IMR-90 (cell line): ENCODE measurements at regions not wholly inside any gene's neighbourhood (a gene's known extent, or its start where the extent isn't known, plus 50 kb on each side); places are given as distances from the start of the nearest gene placed in this dataset.

Source experiments
- CHD1 ChIP-seq: IDR thresholded peaks from 2 replicates; pipeline ENCODE4 v1.6.1; 2012; ENCODE audit warnings: low read depth, low read length, improper control_type of control experiment
- MXI1 ChIP-seq: IDR thresholded peaks from 2 replicates; pipeline ENCODE4 v1.6.1; 2012; ENCODE audit warnings: low read depth, mild to moderate bottlenecking, low read length, moderate library complexity, borderline replicate concordance
- POLR2A ChIP-seq: IDR thresholded peaks from 2 replicates; pipeline ENCODE4 v1.6.1; 2012; ENCODE audit warnings: mild to moderate bottlenecking, low read depth, low read length
- RAD21 ChIP-seq: IDR thresholded peaks from 2 replicates; pipeline ENCODE4 v1.6.1; 2012; ENCODE audit warnings: low read length, improper control_type of control experiment
- SMC3 ChIP-seq: fragments of 150-350 bp; IDR thresholded peaks from 2 replicates; pipeline ENCODE4 v1.6.1; 2016; ENCODE audit warnings: low read depth, mild to moderate bottlenecking, antibody characterized with exemption, low read length, moderate library complexity
- TF ChIP-seq, protein P1 (sequence below): conservative IDR thresholded peaks from 2 replicates; pipeline ENCODE4 v1.5.1; 2012; ENCODE audit warnings: mild to moderate bottlenecking, low read depth, low read length, improper control_type of control experiment
- TF ChIP-seq, protein P2 (sequence below): fragments of 150-350 bp; IDR thresholded peaks from 2 replicates; pipeline ENCODE4 v1.6.1; 2017; ENCODE audit warnings: mild to moderate bottlenecking, antibody characterized with exemption, low read length, low read depth

DNA sequence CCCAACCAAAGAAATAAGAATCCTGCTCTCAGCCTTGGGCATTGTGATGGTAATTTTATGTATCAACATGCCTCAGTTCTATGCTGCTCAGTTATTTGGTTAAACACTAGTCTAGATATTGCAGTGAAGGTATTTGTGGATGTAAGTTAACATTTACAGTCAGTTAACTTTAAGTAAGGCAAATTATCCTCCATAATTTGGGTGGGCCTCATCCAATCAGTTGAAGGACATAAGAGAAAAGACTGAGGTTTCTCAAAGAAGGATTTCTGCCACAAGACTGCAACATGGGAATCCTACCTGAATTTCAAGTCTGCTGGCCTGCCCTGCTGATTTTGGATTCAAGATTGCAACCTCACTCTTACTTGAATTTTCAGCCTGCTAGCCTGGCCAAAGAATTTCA is 975.5 kb upstream of the ACVR2A start:
- TF ChIP-seq POLR2A = no peak
- TF ChIP-seq MXI1 = no peak
- TF ChIP-seq, protein P1, sequence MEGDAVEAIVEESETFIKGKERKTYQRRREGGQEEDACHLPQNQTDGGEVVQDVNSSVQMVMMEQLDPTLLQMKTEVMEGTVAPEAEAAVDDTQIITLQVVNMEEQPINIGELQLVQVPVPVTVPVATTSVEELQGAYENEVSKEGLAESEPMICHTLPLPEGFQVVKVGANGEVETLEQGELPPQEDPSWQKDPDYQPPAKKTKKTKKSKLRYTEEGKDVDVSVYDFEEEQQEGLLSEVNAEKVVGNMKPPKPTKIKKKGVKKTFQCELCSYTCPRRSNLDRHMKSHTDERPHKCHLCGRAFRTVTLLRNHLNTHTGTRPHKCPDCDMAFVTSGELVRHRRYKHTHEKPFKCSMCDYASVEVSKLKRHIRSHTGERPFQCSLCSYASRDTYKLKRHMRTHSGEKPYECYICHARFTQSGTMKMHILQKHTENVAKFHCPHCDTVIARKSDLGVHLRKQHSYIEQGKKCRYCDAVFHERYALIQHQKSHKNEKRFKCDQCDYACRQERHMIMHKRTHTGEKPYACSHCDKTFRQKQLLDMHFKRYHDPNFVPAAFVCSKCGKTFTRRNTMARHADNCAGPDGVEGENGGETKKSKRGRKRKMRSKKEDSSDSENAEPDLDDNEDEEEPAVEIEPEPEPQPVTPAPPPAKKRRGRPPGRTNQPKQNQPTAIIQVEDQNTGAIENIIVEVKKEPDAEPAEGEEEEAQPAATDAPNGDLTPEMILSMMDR = no peak
- TF ChIP-seq SMC3 = no peak
- no peak for TF ChIP-seq CHD1
- TF ChIP-seq RAD21 = no peak
- TF ChIP-seq, protein P2, sequence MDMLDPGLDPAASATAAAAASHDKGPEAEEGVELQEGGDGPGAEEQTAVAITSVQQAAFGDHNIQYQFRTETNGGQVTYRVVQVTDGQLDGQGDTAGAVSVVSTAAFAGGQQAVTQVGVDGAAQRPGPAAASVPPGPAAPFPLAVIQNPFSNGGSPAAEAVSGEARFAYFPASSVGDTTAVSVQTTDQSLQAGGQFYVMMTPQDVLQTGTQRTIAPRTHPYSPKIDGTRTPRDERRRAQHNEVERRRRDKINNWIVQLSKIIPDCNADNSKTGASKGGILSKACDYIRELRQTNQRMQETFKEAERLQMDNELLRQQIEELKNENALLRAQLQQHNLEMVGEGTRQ = no peak
